HFFc6 (cell line): ENCODE measurements at regions not wholly inside any gene's neighbourhood (a gene's known extent, or its start where the extent isn't known, plus 50 kb on each side); places are given as distances from the start of the nearest gene placed in this dataset.

ENCODE experiments used
- DNase-seq: peaks from one replicate; pipeline ENCODE4 v3.0.0-alpha.2; 2018
- H3K27ac Mint-ChIP-seq: 2 replicates; pipeline ENCODE4 v1.8.0; 2020; ENCODE audit warnings: mild to moderate bottlenecking, mixed read lengths
- H3K27me3 Mint-ChIP-seq: 2 replicates; pipeline ENCODE4 v1.8.0; 2021; ENCODE audit warnings: mild to moderate bottlenecking, moderate library complexity, mixed read lengths; ENCODE audit not compliant: insufficient read depth
- H3K36me3 Mint-ChIP-seq: 2 replicates; pipeline ENCODE4 v1.8.0; 2021; ENCODE audit warnings: low read depth, mixed read lengths
- H3K4me1 Mint-ChIP-seq: 2 replicates; pipeline ENCODE4 v1.8.0; 2020; ENCODE audit warnings: low read depth, mixed read lengths
- H3K4me3 Mint-ChIP-seq: 2 replicates; pipeline ENCODE4 v1.8.0; 2020; ENCODE audit warnings: mild to moderate bottlenecking, moderate library complexity, mixed read lengths
- H3K9me3 Mint-ChIP-seq: 2 replicates; pipeline ENCODE4 v1.8.0; 2020; ENCODE audit warnings: mild to moderate bottlenecking, mixed read lengths
- TF ChIP-seq, protein P1 (sequence below): fragments of 200-600 bp; sonication (generic); IDR thresholded peaks from 2 replicates; pipeline ENCODE4 v1.5.0; 2021; ENCODE audit warnings: antibody characterized with exemption, mild to moderate bottlenecking

DNA sequence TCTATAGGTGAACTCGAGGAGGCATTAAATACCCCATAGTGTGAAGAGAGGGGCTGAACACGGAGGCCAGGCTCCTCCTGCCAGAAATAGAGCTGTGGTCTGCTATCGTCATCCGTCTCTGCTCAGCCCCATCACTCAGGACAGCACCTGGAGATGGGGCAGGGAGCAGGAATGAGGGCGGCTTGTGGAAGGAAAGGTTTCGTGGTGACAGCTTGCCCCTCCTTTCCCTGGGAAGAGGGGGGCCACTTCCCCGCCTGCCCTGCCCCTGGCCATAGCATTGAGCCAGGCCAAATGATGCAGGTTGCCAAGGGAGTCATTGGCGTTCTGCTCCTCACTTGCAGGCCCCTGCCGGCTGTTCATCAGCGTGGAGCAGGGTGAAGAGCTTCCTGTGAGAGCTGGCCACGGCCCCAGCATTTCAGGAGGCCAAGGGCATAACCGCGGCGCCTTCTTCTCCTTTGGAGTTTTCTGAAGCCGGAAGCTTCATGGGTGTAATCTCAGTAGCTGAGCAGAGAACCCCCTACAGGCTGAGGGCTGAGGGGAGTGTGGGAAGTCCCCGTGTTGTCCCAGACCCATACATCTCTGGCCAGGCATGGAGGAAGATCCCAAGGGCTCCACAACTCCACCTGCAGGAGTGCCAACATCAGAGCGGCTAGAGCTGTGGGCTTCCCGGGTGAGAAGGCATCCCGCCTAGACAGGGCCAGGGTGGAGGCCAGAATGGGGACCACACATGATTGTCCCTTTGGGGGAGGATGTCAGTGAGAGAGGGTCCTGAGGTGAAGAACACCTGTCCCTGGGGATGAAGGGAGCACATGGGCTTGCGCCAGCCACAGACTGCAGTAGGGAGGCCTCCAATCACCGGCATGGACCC lies 112.5 kb upstream of the GLI2 start:
- peaks cover 1% of the 10 kb centered on the region; the same call in 1 of the 2 replicates for H3K27me3 Mint-ChIP-seq
- H3K4me3 Mint-ChIP-seq: no peak overlapping the region
- TF ChIP-seq, protein P1, sequence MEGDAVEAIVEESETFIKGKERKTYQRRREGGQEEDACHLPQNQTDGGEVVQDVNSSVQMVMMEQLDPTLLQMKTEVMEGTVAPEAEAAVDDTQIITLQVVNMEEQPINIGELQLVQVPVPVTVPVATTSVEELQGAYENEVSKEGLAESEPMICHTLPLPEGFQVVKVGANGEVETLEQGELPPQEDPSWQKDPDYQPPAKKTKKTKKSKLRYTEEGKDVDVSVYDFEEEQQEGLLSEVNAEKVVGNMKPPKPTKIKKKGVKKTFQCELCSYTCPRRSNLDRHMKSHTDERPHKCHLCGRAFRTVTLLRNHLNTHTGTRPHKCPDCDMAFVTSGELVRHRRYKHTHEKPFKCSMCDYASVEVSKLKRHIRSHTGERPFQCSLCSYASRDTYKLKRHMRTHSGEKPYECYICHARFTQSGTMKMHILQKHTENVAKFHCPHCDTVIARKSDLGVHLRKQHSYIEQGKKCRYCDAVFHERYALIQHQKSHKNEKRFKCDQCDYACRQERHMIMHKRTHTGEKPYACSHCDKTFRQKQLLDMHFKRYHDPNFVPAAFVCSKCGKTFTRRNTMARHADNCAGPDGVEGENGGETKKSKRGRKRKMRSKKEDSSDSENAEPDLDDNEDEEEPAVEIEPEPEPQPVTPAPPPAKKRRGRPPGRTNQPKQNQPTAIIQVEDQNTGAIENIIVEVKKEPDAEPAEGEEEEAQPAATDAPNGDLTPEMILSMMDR: no peak
- peaks cover 10% of the 10 kb centered on the region for H3K9me3 Mint-ChIP-seq
- H3K36me3 Mint-ChIP-seq: peaks cover 16% of the 10 kb centered on the region
- peaks cover 19% of the 10 kb centered on the region for H3K4me1 Mint-ChIP-seq
- no peak overlapping the region for H3K27ac Mint-ChIP-seq
- no peak for DNase-seq

DNA sequence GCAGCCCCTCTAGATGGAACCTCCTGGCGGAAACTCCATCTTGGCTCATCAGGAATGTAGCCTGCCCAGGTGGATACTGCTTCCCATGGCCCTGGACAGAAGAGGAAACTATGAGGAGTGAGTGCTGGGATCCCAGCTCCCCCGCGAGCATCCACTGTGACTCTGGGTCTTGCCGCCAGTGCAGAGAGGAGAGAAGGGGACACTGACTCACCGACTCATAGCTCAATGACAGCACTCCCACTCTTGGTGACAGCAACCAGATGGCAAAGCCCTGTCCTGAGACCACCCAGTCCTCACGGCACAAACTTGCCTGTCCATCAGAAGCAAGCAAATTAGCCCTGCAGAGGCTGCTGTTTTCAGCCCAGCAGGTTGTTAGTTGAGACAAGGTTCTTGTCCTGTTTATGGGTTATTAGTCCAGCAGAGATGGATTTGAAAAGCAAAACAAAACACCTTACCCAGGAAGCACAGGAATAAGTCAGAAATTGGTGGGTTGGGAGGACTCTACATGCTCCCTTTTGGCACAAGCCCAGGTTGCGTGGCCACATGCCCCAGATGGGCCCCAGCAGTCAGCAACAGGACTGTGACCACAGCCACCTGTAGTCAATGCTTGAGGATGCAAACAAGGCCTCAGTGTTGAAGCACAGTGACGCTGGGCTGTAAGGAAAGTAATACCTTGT lies 111.5 kb upstream of the GLI2 start:
- Mint-ChIP-seq H3K4me3 (no peak overlapping the region), H3K27me3 (peaks cover 1% of the 10 kb centered on the region; the same call in 1 of the 2 replicates), H3K9me3 (peaks cover 19% of the 10 kb centered on the region), H3K27ac (no peak overlapping the region), H3K36me3 (peaks cover 22% of the 10 kb centered on the region), H3K4me1 (peaks cover 19% of the 10 kb centered on the region)
- no peak for DNase-seq
- TF ChIP-seq, protein P1: no peak

DNA sequence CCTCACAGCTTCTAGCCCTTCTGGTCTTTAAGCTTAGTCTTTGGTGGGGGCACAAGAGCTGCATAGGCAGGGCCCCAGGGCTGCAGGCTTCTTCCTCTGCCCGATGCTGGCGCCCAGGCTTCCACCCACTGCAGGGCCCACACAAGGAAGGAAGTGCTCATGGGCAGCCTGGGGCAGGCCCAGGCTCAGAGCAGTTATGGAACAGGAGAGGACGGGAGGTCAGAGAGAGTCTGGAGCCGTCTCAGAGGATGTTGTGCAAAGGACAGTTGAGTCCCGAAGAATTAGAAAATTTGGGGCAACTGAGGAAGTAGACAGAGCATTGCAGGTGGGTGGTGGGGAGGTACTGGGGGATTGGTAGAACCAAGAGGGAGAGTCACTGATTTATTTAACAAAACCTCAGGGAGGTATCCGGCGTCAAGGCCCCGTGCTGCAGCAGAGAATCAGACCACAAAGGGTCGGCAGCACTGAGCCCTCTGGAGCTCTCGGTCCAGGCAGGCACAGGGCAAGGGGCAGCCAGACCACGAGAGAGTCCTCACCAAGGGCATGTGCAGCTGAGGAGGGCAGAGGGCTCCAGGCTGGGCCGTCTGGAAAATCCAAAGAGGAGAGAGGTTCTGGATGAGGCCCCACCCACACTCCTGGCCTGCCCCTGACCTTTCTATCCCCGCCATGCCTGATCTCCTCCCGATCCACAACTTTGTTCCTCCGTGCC lies 110.8 kb upstream of the GLI2 start:
- no peak for DNase-seq
- Mint-ChIP-seq H3K9me3 (peaks cover 19% of the 10 kb centered on the region), H3K36me3 (peaks cover 22% of the 10 kb centered on the region), H3K27ac (no peak overlapping the region), H3K27me3 (peaks cover 5% of the 10 kb centered on the region), H3K4me3 (no peak overlapping the region), H3K4me1 (peaks cover 12% of the 10 kb centered on the region)
- TF ChIP-seq, protein P1: no peak

DNA sequence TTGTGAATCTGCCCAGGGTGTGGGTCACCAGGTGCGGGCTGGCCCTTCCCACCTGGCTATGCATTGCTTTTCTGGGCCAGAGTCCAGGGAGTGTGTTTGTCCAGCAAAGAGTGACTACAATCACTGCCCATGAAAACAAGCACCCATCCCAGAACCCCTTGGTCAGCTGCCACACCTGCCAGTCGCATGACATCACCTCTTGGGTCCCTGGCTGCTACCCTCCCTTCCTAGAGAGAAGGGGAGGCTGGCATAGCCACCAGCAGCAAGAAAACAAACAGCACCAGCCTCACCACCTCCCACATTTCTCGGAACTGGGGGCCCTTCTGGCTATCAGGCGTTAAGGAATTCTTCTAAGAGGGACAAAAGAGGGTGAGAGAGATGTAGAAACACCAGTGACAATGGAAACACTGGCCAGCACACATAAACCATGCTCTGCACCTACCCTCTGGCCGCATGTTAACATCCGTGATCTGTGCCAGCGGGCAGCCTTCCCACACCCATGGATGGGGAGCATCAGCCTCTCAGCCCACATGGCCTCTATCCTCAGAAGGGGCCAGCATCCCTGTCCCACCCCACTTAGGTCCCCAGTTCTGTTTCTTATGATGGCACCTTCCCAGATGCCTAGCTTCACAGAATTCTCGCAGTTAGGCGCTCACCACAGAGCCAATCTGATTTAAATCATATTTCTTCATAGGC lies 109.7 kb upstream of the GLI2 start:
- Mint-ChIP-seq H3K4me3 (no peak overlapping the region), H3K27me3 (peaks cover 5% of the 10 kb centered on the region), H3K9me3 (peaks cover 19% of the 10 kb centered on the region), H3K4me1 (peaks cover 5% of the 10 kb centered on the region), H3K27ac (no peak overlapping the region), H3K36me3 (peaks cover 22% of the 10 kb centered on the region)
- no peak for DNase-seq
- TF ChIP-seq, protein P1: no peak

DNA sequence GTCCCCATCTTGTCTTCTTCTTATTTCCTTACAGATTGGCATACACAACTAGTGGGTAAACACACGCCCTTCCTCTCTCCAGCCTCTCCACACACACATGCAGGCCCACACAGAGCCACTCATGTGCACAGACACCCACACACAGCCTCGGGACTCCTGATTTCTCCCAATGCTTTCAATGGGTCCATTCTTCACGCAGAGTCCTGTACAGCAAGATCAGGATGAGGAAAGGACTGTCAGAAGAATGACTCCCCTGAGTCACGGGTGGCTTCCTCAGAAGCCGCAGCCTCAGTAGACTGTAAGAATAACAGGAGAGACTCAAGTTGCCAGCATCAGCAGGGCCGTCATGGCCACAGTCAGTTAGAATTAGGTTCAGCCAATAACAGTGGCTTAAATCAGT lies 109.1 kb upstream of the GLI2 start:
- TF ChIP-seq, protein P1: no peak
- peaks cover 22% of the 10 kb centered on the region for H3K36me3 Mint-ChIP-seq

More for the DNA sequence above, 109.1 kb upstream of the GLI2 start:
- no peak overlapping the region for H3K27ac Mint-ChIP-seq
- peaks cover 19% of the 10 kb centered on the region for H3K9me3 Mint-ChIP-seq
- H3K4me1 Mint-ChIP-seq: peaks cover 10% of the 10 kb centered on the region
- no peak overlapping the region for H3K4me3 Mint-ChIP-seq
- H3K27me3 Mint-ChIP-seq: peaks cover 5% of the 10 kb centered on the region
- DNase-seq: no peak
